Activated CD4-positive, CD25-positive, alpha-beta regulatory T cell treated with anti-CD3 and anti-CD28 coated beads, Interleukin-2, amount 50 U/mL, for 24 hours (primary cell): ENCODE measurements at regions not wholly inside any gene's neighbourhood (a gene's known extent, or its start where the extent isn't known, plus 50 kb on each side); places are given as distances from the start of the nearest gene placed in this dataset.

Experiments used
- ATAC-seq, 2 donors: fragments of 150-1000 bp; cut with Tn5 transposase; one replicate each; pipeline ENCODE4 v1.10.0; 2021; ENCODE audit warnings: mild to moderate bottlenecking in 1 of 2, moderate library complexity in 1 of 2

DNA sequence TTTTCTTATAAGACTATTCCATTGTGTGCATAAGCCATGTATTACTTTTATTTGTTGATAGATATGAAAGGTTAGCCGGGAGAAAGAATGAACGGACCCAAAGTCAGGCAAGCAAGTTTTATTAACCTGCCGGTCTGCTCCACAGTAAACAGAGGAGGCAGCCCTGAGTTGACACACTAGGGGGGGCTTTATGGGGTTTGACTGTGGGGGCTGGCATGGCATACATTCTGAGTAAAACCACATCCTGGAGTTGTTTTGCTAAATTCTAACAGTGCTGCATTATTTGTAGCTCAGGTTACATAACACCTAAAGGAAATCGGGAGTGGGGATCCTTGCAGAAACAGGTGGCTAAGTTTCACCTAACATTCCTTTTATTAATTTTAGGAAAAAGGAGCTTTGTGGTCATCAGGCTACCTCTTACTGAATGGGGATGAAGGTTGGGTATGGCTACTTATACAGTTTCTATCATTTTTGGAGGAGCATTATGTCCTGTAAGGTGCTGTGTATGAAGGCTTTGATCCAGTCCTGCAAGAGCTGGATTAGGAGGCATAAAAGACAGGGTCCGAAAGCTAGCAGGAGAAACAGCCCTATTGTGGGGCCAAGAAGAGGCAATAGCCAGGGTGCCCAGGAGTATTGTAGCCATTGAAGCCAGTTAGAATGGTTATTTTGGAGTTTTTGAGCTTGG lies 107.4 kb upstream of the USP9Y start:
- peak in 1 of 2 donors; percentile 46 for ATAC-seq

- ATAC-seq: no peak
Observed at GRCh38 chrY:12598783-12599182, 102.2 kb upstream of the USP9Y start.

DNA sequence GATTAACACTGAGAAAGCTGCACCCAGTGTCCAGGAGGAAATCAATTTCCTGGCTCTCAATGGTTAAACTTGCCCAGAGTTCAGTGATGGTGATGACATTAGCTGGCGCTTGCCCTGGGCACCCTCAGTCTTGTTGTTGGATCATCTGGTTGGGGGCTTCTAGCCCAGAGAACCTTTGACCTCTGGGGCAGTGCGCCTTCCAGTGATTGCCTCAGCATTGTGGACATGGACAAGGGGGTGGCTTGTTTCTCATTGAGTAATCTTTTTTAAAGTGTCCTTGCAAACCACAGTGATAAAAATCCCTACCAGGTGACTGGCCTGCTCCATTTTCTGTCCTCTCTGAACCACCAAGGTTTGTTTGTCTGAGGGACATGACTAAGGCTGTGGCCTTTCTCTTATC lies 95.6 kb upstream of the USP9Y start:
- ATAC-seq: no peak

DNA sequence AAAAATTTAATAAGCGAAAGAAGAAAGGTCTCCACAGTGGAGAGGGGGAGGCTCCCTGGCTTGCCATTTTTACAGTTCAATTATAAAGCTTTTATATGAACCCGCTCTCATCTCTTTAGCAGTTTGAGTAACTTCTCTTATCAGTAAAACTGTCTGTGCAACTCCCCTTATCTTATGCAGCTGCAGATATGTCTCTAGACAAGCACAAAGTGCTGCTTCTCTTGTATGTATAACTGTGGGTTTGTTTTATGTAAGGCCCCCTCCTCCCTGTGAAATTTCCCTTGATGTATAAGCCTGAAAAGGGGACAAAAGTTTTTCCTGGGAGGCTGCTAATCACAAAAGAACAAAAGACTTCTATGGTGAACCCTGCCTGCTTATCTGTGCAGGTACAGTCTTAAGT lies 90.2 kb upstream of the USP9Y start:
- ATAC-seq: no peak

DNA sequence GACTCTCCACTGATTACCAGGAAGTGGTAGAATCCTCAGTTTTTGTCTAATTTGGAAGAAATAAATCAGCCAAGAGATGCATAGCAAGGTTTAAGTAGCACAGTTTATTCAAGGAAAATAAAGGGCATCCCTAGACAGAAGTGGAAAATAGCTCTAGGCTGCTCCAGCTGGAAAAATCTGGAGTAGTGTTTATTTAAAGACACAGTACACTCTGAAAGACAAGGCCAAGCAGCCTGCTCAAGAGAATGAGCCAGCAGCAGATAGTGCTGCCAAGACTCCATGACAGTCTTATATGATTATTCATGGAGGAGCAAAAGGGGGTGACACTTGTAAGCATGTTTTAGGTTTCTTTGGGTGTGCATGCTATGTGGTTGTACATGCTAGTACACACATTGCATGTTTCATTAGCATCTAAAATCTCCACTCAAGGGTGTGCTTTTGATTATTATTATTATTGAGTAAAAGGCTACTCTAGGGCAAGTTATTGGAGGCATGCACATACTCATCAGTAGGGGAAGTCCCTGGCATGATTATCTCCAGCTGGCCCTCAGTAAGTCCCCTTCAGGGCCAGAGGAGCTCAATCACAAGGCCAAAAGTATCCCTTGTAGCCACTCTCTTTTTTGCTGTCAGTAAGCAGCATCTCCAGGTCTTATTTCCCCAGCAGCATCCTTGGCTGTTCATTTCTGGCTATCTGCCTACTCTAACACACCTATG lies 85.1 kb upstream of the USP9Y start:
- no peak for ATAC-seq

DNA sequence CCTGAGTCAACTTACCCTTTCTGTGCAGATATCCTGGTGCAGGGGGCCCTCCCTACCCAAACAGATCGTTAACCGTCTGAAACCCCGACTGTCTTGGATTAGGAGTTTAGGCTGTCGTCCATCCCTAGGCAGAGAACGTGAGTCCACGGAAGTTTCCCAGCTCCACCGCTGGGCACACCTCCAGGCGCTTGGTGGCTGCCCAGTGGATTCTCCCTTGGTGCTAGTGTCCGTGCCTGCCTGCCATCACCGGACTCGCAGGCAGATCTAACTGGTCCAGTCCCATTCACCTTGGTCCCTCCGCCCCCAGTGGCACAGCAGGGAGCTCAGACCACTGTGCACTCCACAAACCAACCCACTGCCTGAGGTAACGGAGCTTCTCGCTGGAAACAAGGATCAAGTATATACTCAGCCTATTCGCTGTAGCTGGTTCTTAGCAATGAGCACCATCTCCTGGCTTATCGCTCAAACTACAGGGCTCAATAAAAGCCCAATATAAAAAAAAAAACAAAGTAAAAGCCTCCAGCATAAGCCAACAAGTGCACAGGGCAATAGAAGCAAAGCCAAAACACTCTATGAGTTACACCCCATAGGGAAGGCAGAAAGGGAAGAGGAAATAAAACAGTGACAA lies 79.5 kb upstream of the USP9Y start:
- no peak for ATAC-seq

GRCh38 chrY:12623204-12623603 lies 77.8 kb upstream of the USP9Y start:
- ATAC-seq: no peak

GRCh38 chrY:12642986-12643385 lies 58.0 kb upstream of the USP9Y start:
- ATAC-seq: no peak

DNA sequence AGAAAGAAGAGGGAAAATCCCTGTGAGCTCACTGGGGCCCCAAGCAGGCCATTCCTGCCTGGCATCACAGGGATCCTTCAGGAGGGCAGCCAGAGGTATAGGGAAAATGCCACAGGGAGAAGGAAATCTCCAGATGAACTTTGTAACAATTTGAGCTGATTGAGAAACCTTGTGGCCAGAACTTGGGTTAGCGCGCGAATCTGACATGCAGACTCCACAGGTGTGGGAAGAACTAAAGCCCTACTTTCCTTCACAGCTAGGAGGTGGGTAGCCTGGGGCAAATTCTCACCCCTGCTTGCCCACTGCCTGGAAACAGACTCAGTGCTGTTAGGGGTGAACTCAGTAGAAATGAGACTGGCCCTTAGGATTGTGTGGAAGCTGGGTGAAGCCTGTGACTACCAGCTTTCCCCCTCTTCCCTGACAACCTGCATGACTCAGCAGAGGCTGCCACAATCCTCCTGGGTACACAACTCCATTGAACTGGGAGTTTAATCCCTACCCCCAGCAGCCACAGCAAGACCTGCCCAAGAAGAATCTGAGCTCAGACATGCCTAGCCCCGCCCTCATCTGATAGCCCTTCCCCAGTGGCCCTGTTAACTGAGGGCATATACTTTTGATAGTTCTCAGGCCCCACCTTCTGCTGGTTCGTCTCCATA lies 57.2 kb upstream of the USP9Y start:
- ATAC-seq: no peak

- no peak for ATAC-seq
Observed at GRCh38 chrY:12651095-12651494, 49.9 kb upstream of the USP9Y start.
